WTC11 (cell line): ENCODE measurements at regions not wholly inside any gene's neighbourhood (a gene's known extent, or its start where the extent isn't known, plus 50 kb on each side); places are given as distances from the start of the nearest gene placed in this dataset.
"Not testable (repeated sequence)": the region's sequence is repeated elsewhere in the genome, so short reads cannot be mapped to it uniquely, and the experiment has no call there.

Experiments
- ATAC-seq: fragments of 200-7000 bp; cut with Tn5 transposase; 2 replicates; pipeline ENCODE4 v1.10.0; 2021; ENCODE audit warnings: mild to moderate bottlenecking, moderate library complexity
- CTCF ChIA-PET: fragments of 300-600 bp; sonication (Branson Sonifier 250); formaldehyde crosslinking; loops from one replicate; lab custom pipeline; 2021; ENCODE audit warnings: antibody characterized with exemption; lab: Charles Lee
- POLR2A ChIA-PET: fragments of 350-600 bp; sonication (Branson Sonifier 250); formaldehyde crosslinking; loops from one replicate; lab custom pipeline; 2021; ENCODE audit warnings: antibody characterized with exemption; lab: Charles Lee
- DNase-seq: peaks from one replicate; pipeline ENCODE4 v3.0.0; 2021; ENCODE audit warnings: low spot score
- H3K27ac Mint-ChIP-seq: 2 replicates; pipeline ENCODE4 v1.8.0; 2021; ENCODE audit warnings: mixed read lengths
- H3K27me3 Mint-ChIP-seq: 2 replicates; pipeline ENCODE4 v1.8.0; 2021; ENCODE audit warnings: low read depth, mild to moderate bottlenecking, moderate library complexity, mixed read lengths
- H3K36me3 Mint-ChIP-seq: 2 replicates; pipeline ENCODE4 v1.8.0; 2021; ENCODE audit warnings: mixed read lengths
- H3K4me1 Mint-ChIP-seq: 2 replicates; pipeline ENCODE4 v1.8.0; 2022; ENCODE audit warnings: mixed read lengths
- H3K4me3 Mint-ChIP-seq: 2 replicates; pipeline ENCODE4 v1.8.0; 2021; ENCODE audit warnings: mild to moderate bottlenecking, moderate library complexity, mixed read lengths
- H3K9me3 Mint-ChIP-seq: 2 replicates; pipeline ENCODE4 v1.8.0; 2021; ENCODE audit warnings: mixed read lengths
- ARID4B ChIP-seq: sonication (generic); formaldehyde crosslinking; IDR thresholded peaks from 2 replicates; pipeline ENCODE4 v1.8.0; 2023; ENCODE audit warnings: missing genetic modification reagents, mild to moderate bottlenecking, borderline replicate concordance
- ATF1 ChIP-seq: sonication (generic); formaldehyde crosslinking; IDR thresholded peaks from 2 replicates; pipeline ENCODE4 v1.8.1; 2023; ENCODE audit warnings: mild to moderate bottlenecking, moderate library complexity, missing genetic modification reagents
- CREM ChIP-seq: sonication (generic); formaldehyde crosslinking; IDR thresholded peaks from 2 replicates; pipeline ENCODE4 v1.8.1; 2022; ENCODE audit warnings: mild to moderate bottlenecking, missing genetic modification reagents, moderate library complexity
- E2F5 ChIP-seq: sonication (generic); formaldehyde crosslinking; IDR thresholded peaks from 2 replicates; pipeline ENCODE4 v1.8.1; 2022; ENCODE audit warnings: mild to moderate bottlenecking, moderate library complexity, missing genetic modification reagents
- ELF4 ChIP-seq: sonication (generic); formaldehyde crosslinking; IDR thresholded peaks from 2 replicates; pipeline ENCODE4 v1.8.1; 2022; ENCODE audit warnings: low read depth, mild to moderate bottlenecking, moderate library complexity, missing genetic modification reagents
- GTF2I ChIP-seq: fragments of 250-450 bp; sonication (Bioruptor Pico); conservative IDR thresholded peaks from 2 replicates; pipeline ENCODE4 v1.4.0; 2021; ENCODE audit warnings: mild to moderate bottlenecking
- HMGXB4 ChIP-seq: sonication (generic); formaldehyde crosslinking; IDR thresholded peaks from 2 replicates; pipeline ENCODE4 v1.8.1; 2023; ENCODE audit warnings: mild to moderate bottlenecking, moderate library complexity, missing genetic modification reagents
- JAZF1 ChIP-seq: fragments of 250-450 bp; sonication (Bioruptor Pico); IDR thresholded peaks from 2 replicates; pipeline ENCODE4 v1.9.0; 2021; ENCODE audit warnings: moderate library complexity, mild to moderate bottlenecking, inconsistent platforms
- MAX ChIP-seq: sonication (generic); formaldehyde crosslinking; IDR thresholded peaks from 2 replicates; pipeline ENCODE4 v1.8.0; 2022; ENCODE audit warnings: mild to moderate bottlenecking, missing genetic modification reagents
- PREB ChIP-seq: sonication (generic); formaldehyde crosslinking; IDR thresholded peaks from 2 replicates; pipeline ENCODE4 v1.8.1; 2022; ENCODE audit warnings: mild to moderate bottlenecking, missing genetic modification reagents, moderate library complexity, borderline replicate concordance
- RELA ChIP-seq: sonication (generic); formaldehyde crosslinking; IDR thresholded peaks from 2 replicates; pipeline ENCODE4 v1.8.1; 2022; ENCODE audit warnings: missing genetic modification reagents, mild to moderate bottlenecking, borderline replicate concordance
- RORB ChIP-seq: fragments of 250-450 bp; sonication (Bioruptor Pico); IDR thresholded peaks from 2 replicates; pipeline ENCODE4 v1.9.0; 2021; ENCODE audit warnings: mild to moderate bottlenecking
- STAT6 ChIP-seq: sonication (generic); formaldehyde crosslinking; conservative IDR thresholded peaks from 2 replicates; pipeline ENCODE4 v1.8.1; 2023; ENCODE audit warnings: mild to moderate bottlenecking, low read depth, missing genetic modification reagents, moderate library complexity
- USF2 ChIP-seq: sonication (generic); formaldehyde crosslinking; IDR thresholded peaks from 2 replicates; pipeline ENCODE4 v1.8.1; 2023; ENCODE audit warnings: mild to moderate bottlenecking, missing genetic modification reagents, moderate library complexity
- ZNF219 ChIP-seq: sonication (generic); formaldehyde crosslinking; IDR thresholded peaks from 2 replicates; pipeline ENCODE4 v1.8.0; 2023; ENCODE audit warnings: missing genetic modification reagents, mild to moderate bottlenecking, borderline replicate concordance
- ZNF317 ChIP-seq: sonication (generic); formaldehyde crosslinking; IDR thresholded peaks from 2 replicates; pipeline ENCODE4 v1.8.1; 2023; ENCODE audit warnings: low read depth, mild to moderate bottlenecking, moderate library complexity, missing genetic modification reagents, borderline replicate concordance
- ZNF512 ChIP-seq: sonication (generic); formaldehyde crosslinking; IDR thresholded peaks from 2 replicates; pipeline ENCODE4 v1.8.1; 2022; ENCODE audit warnings: missing genetic modification reagents, borderline replicate concordance

GRCh38 chr9:7636838-7637467, 162.6 kb downstream of the DMAC1 start:
- Mint-ChIP-seq H3K27me3 (no peaks in the 10 kb centered on the region), H3K4me3 (no peak overlapping the region), H3K27ac (no peak overlapping the region), H3K4me1 (peaks cover 5% of the 10 kb centered on the region; the same call in 1 of the 2 replicates), H3K36me3 (no peaks in the 10 kb centered on the region), H3K9me3 (peaks cover 4% of the 10 kb centered on the region; the same call in 1 of the 2 replicates)
- CTCF ChIA-PET: no interaction called here
- TF ChIP-seq STAT6 (no peak), CREM (CRISPR knock-in tag) (no peak), MAX (no peak), ZNF317 (CRISPR knock-in tag) (no peak), PREB (no peak)
- no peak for DNase-seq
- POLR2A ChIA-PET: interaction anchor here (1.0 kb wide), 1 partner anchor 21 kb away, joined by 3 read pairs; no protein-coding TSS in a partner anchor
- no peak for ATAC-seq

- no peak for DNase-seq
- no peak overlapping the region for H3K4me3 Mint-ChIP-seq
- TF ChIP-seq ELF4 (CRISPR knock-in tag) (no peak), ZNF512 (CRISPR knock-in tag) (no peak), JAZF1 (no peak), RELA (CRISPR knock-in tag) (no peak), E2F5 (CRISPR knock-in tag) (no peak), ZNF219 (CRISPR knock-in tag) (no peak), ATF1 (CRISPR knock-in tag) (no peak), USF2 (CRISPR knock-in tag) (no peak), GTF2I (CRISPR knock-in tag) (no peak), ARID4B (CRISPR knock-in tag) (no peak), HMGXB4 (CRISPR knock-in tag) (no peak), RORB (CRISPR knock-in tag) (no peak)
- peaks cover 5% of the 10 kb centered on the region; the same call in 1 of the 2 replicates for H3K4me1 Mint-ChIP-seq
- ChIA-PET POLR2A (interaction anchor here (1.0 kb wide), 1 partner anchor 21 kb away, joined by 3 read pairs; no protein-coding TSS in a partner anchor), CTCF (no interaction called here)
- H3K9me3 Mint-ChIP-seq: peaks cover 10% of the 10 kb centered on the region
- no peaks in the 10 kb centered on the region for H3K27me3 Mint-ChIP-seq
- H3K36me3 Mint-ChIP-seq: no peaks in the 10 kb centered on the region
- H3K27ac Mint-ChIP-seq: no peak overlapping the region
- ATAC-seq: no peak
Observed at GRCh38 chr9:7636309-7636708, 163.3 kb downstream of the DMAC1 start.

GRCh38 chr9:7626571-7627029, 173.0 kb downstream of the DMAC1 start:
- H3K9me3 Mint-ChIP-seq, H3K27ac Mint-ChIP-seq, H3K4me3 Mint-ChIP-seq, POLR2A ChIA-PET, H3K36me3 Mint-ChIP-seq: not testable (repeated sequence)
- ATAC-seq (peak; percentile 57), DNase-seq (peak; percentile 58)
- Mint-ChIP-seq H3K4me1 (peaks cover 16% of the 10 kb centered on the region), H3K27me3 (peaks cover 27% of the 10 kb centered on the region)
- CTCF ChIA-PET: interaction anchor here (0.6 to 1.2 kb wide), 5 partner anchors 26 to 268 kb away, joined by 3 to 14 read pairs (median 4); no protein-coding TSS in a partner anchor
